ENCODE measurements at regions not wholly inside any gene's neighbourhood (a gene's known extent, or its start where the extent isn't known, plus 50 kb on each side); places are given as distances from the start of the nearest gene placed in this dataset.
"Not testable (repeated sequence)": the region's sequence is repeated elsewhere in the genome, so short reads cannot be mapped to it uniquely, and the experiment has no call there.

GRCh38 chr12:46884362-46884761, 58.6 kb upstream of the SLC38A4 start:
- DNase-seq (ENCODE audit: low read depth, low spot score), result no peak
- no peak overlapping the region for H3K4me3 ChIP-seq (ENCODE audit: low read length)

DNA sequence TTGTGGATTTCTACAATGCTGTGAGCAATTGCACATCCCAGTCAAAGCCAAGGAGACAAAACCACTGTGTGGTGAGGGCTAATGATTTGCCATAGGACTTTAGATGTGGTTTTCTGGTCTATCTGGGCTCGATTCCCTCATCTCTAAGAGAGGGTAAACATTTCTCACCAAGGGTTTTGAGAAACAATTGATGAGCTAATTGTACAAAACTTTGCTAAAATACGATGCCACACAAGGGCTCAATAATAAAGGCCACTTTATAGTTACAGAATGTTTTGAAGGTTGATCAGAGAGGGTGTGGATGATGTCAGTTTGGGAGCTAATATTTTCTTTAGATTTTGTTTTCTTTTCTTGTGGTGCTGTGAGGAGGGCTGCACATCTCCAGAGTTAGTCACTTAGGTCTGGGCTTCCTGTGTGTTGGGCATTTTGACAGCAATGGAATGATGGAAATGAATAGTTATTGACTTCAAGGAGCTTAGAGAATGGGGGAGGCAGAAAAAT, 60.8 kb upstream of the SLC38A4 start:
- H3K4me3 ChIP-seq (ENCODE audit: low read length), result no peak overlapping the region
- DNase-seq (ENCODE audit: low read depth, low spot score), result no peak

DNA sequence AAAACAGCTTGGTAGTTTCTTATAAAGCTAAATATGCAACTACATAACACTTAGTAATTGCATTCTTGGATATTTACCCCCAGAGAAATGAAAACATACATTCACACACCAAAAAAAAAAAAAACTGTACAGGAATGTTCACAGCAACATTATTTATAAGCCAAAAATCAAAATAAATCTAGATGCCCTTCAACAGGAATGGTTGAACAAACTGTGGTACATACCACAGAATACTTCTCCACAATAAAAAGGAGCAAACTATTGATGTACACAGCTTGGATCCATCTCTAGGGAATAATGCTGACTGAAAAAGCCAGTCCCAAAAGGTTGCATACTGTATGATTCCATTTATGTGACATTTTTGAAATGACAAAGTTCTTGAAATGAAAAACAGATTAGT, 62.1 kb upstream of the SLC38A4 start:
- no peak overlapping the region for H3K4me3 ChIP-seq (ENCODE audit: low read length)
- no peak for DNase-seq (ENCODE audit: low read depth, low spot score)

GRCh38 chr12:46888568-46888967, 62.8 kb upstream of the SLC38A4 start:
- H3K4me3 ChIP-seq (ENCODE audit: low read length), result no peak overlapping the region
- DNase-seq (ENCODE audit: low read depth, low spot score), result no peak

- no peak for DNase-seq (ENCODE audit: low read depth, low spot score)
- H3K4me3 ChIP-seq (ENCODE audit: low read length), result no peak overlapping the region
Observed at GRCh38 chr12:46891306-46891705, 65.5 kb upstream of the SLC38A4 start.

DNA sequence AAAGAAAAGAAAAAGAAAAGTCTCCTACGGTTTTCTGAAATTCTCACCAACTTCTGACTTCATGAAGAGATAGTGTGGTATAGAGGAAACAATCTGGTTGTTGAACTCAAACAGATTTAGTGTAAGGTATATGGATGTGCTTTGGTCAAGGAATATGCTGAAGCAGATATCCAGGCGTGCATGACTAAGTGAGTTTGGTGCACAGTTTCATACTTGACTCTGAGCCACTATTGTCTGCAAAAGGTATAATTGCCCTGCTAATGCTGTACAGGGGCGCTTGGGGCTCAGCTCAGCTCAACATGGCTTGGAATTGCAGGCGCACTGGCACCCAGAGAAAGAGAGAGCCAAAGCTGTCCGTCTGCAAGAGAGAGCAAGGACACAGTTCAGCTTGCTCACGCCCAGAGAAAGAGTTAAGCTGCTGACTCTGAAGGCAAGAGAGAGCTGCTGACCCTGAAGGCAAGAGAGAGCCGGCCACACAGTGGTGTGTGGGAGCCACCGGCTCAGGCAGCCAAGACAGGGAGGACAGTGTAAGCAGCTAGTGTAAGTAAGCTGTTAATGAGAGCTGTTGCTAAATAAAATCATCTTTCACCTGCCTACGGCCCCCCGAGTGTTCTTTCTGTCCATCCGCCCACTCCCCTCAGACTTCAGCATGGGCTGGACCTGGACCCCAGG, 66.4 kb upstream of the SLC38A4 start:
- no peak for DNase-seq (ENCODE audit: low read depth, low spot score)
- H3K4me3 ChIP-seq (ENCODE audit: low read length), result no peak overlapping the region

DNA sequence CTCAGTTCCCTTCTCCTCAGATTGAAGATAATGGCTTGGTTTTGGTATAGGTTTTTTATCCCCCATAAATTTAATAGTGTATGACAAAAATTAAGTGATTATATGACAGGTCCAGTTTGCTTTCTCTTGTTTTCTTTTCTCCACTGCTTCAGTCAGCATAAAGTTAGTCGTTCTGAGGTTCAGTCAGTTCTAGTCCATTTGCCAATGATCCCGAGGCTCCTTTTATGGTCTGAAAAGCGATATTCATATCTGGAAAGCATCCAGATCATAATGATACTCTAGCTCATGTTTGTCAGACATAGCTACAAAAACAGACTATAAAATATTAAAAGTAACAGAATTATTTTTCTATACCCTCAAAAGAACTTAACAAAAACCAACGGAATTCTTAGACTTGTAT, 67.1 kb upstream of the SLC38A4 start:
- no peak for DNase-seq (ENCODE audit: low read depth, low spot score)
- no peak overlapping the region for H3K4me3 ChIP-seq (ENCODE audit: low read length)

DNA sequence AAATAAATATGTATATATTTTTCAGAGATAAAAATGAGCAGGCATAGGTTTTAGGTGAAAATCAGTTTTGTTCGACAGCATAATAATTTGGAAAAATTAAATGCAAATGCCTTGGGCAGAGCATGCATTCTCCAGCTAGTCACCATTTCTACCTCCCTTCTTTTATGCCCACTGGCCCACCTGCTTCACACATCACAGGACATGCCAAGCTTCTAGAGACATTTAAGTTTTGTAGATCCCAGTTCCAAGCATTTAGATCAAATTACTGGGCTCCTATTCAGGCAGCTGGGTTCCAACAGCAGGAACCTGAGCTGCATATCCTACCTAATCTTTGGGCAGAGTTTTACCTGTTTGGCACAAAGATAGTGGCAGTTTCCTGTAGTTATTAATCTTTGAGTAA, 67.6 kb upstream of the SLC38A4 start:
- no peak for DNase-seq (ENCODE audit: low read depth, low spot score)
- H3K4me3 ChIP-seq (ENCODE audit: low read length), result no peak overlapping the region

DNA sequence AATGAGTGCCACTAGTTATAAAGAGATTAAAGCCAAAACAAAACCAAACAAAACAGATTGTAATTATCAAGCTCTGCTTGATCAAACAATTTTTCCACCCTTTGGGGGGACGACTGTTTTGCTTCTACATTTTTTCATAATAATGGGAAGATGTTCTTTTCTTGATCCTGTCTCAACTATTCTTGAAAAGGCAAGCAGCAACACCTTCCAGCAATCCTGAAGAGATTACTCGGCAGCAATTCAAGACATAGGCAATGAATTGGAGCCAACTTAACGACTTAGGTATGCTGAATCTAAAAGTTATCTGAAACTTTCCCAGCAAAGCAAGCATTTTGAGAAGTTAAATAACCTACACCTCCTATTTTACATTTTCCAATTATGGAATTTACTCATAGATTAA, 69.9 kb upstream of the SLC38A4 start:
- H3K4me3 ChIP-seq (ENCODE audit: low read length), result no peak overlapping the region
- DNase-seq (ENCODE audit: low read depth, low spot score), result no peak

GRCh38 chr12:46896680-46897079, 70.9 kb upstream of the SLC38A4 start:
- no peak overlapping the region for H3K4me3 ChIP-seq (ENCODE audit: low read length)
- no peak for DNase-seq (ENCODE audit: low read depth, low spot score)

- no peak overlapping the region for H3K4me3 ChIP-seq (ENCODE audit: low read length)
- DNase-seq (ENCODE audit: low read depth, low spot score), result no peak
Observed at GRCh38 chr12:46898152-46898931, 72.5 kb upstream of the SLC38A4 start.

GRCh38 chr12:46898989-46899388, 73.2 kb upstream of the SLC38A4 start:
- no peak for DNase-seq (ENCODE audit: low read depth, low spot score)
- no peak overlapping the region for H3K4me3 ChIP-seq (ENCODE audit: low read length)

DNA sequence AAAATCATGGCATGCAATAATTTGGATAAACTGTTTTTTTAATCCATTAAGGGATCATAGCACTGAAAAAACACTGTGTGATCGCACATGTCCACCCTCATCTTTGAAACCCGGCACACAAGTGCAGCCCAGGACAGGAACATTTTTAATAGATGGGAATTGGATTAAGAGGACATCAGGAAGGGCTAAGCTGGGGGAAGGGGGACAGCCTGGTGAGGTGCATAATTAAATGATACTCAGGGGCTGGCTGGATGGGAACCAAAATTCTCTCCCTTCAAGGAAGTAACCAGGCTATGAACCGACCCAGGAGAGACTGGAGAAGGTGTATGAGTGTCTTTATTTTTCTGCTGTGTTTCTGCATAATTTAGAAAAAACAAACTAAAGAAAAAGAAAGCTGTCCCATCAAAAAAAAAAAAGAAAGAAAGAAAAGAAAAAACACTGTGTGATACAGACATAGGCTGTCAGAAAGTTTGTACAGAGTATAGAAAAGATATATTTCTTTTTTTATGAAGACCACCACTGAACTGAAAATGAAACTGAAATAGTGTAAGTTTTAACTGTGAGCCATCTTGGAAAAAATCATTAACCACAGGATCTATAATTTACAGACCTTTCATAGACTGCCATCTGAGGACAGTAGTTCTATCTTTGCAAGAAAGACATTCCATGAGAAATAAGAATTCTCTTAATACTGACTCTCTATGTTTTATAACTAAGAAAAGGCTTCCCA, 75.1 kb upstream of the SLC38A4 start:
- no peak for DNase-seq (ENCODE audit: low read depth, low spot score)
- no peak overlapping the region for H3K4me3 ChIP-seq (ENCODE audit: low read length)

DNA sequence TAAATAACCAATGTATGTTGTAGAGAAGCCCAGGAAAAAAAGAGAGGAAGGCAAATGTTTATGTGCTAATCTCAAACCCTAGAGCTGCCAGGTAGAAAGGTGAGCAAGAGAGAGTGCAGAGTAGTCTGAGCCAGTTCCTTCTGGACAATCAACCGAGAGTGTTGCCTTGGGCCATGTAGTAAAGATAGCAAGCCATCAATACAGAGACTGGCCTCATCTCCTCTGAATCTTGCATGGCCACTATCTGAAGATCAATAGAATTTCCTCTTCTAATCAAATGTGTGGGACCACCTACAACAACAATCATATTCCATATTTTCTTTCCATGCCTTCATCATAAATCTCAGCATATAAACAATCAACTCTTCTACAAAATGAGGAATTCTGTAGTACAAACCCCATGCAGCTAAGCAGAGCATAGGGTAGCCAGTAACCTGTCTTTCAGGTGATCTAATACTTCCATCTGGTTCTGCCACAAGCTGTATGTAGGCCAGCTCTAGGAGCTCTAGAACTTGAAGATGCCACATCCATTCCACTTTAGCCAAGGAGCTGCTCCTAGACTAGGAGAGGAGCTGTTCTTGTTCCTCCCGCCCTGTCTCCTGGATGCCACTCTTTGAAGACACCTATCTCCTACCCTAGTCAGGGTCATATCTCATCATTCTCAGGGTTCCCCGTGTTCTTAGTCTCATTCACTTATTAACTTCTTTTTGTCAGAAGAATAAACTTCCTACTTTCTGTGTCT, 75.8 kb upstream of the SLC38A4 start:
- DNase-seq (ENCODE audit: low read depth, low spot score), result no peak
- no peak overlapping the region for H3K4me3 ChIP-seq (ENCODE audit: low read length)

- no peak for DNase-seq (ENCODE audit: low read depth, low spot score)
- no peak overlapping the region for H3K4me3 ChIP-seq (ENCODE audit: low read length)
Observed at GRCh38 chr12:46903058-46903457, 77.3 kb upstream of the SLC38A4 start.

GRCh38 chr12:46904406-46905238, 78.8 kb upstream of the SLC38A4 start:
- no peak for DNase-seq (ENCODE audit: low read depth, low spot score)
- no peak overlapping the region for H3K4me3 ChIP-seq (ENCODE audit: low read length)

DNA sequence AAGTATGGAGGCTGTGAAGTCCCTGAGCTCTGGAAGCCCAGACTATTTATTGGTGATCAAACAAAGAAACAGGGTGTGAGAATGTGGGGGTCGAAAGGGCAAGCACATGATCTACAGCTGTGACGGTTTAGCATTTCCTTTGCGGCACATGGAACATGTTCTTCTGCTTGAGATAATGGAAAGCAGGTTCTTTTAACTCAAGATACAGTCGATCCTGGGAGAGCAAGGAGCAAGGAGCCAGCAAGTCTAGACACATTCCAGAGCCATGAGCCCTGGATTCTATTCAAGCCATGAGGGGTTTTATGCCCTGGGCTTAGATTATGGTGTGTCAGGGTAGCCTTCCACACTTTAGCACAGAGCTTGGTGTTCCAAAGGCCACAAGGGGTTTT, 79.4 kb upstream of the SLC38A4 start:
- H3K4me3 ChIP-seq (ENCODE audit: low read length); DNase-seq (ENCODE audit: low read depth, low spot score): not testable (repeated sequence)

- DNase-seq (ENCODE audit: low read depth, low spot score), result no peak
- H3K4me3 ChIP-seq (ENCODE audit: low read length), result no peak overlapping the region
Observed at GRCh38 chr12:46907791-46908190, 82.0 kb upstream of the SLC38A4 start.

Data from Jurkat, Clone E6-1 (cell line).